ENCODE measurements at regions not wholly inside any gene's neighbourhood (a gene's known extent, or its start where the extent isn't known, plus 50 kb on each side); places are given as distances from the start of the nearest gene placed in this dataset.

- no peak for TF ChIP-seq GATA3 (IDR thresholded peaks at IDR 0.05; ENCODE audit: low read depth, low read length)
- TF ChIP-seq GATA2 (IDR thresholded peaks at IDR 0.05; ENCODE audit: low read depth, low read length), result no peak
These were observed 672.1 kb downstream of the GRXCR1 start for GRCh38 chr4:43564591-43564990.

Measured in SH-SY5Y (cell line).